HFFc6 (cell line): ENCODE measurements at regions not wholly inside any gene's neighbourhood (a gene's known extent, or its start where the extent isn't known, plus 50 kb on each side); places are given as distances from the start of the nearest gene placed in this dataset.

ENCODE experiments used
- DNase-seq: peaks from one replicate; pipeline ENCODE4 v3.0.0-alpha.2; 2018
- H3K27ac Mint-ChIP-seq: 2 replicates; pipeline ENCODE4 v1.8.0; 2020; ENCODE audit warnings: mild to moderate bottlenecking, mixed read lengths
- H3K27me3 Mint-ChIP-seq: 2 replicates; pipeline ENCODE4 v1.8.0; 2021; ENCODE audit warnings: mild to moderate bottlenecking, moderate library complexity, mixed read lengths; ENCODE audit not compliant: insufficient read depth
- H3K36me3 Mint-ChIP-seq: 2 replicates; pipeline ENCODE4 v1.8.0; 2021; ENCODE audit warnings: low read depth, mixed read lengths
- H3K4me1 Mint-ChIP-seq: 2 replicates; pipeline ENCODE4 v1.8.0; 2020; ENCODE audit warnings: low read depth, mixed read lengths
- H3K4me3 Mint-ChIP-seq: 2 replicates; pipeline ENCODE4 v1.8.0; 2020; ENCODE audit warnings: mild to moderate bottlenecking, moderate library complexity, mixed read lengths
- H3K9me3 Mint-ChIP-seq: 2 replicates; pipeline ENCODE4 v1.8.0; 2020; ENCODE audit warnings: mild to moderate bottlenecking, mixed read lengths
- CTCF ChIP-seq: fragments of 200-600 bp; sonication (generic); IDR thresholded peaks from 2 replicates; pipeline ENCODE4 v1.5.0; 2021; ENCODE audit warnings: antibody characterized with exemption, mild to moderate bottlenecking

- DNase-seq, result no peak
- Mint-ChIP-seq H3K36me3 (no peaks in the 10 kb centered on the region), H3K4me1 (peaks cover 19% of the 10 kb centered on the region; the same call in 1 of the 2 replicates), H3K4me3 (no peak overlapping the region), H3K9me3 (no peaks in the 10 kb centered on the region), H3K27ac (no peak overlapping the region), H3K27me3 (no peaks in the 10 kb centered on the region; the same call in 1 of the 2 replicates)
- TF ChIP-seq CTCF, result no peak
Measured at GRCh38 chr5:136675769-136676168, 310.4 kb upstream of the TRPC7 start.

GRCh38 chr5:136674178-136674577 is 308.8 kb upstream of the TRPC7 start:
- Mint-ChIP-seq H3K36me3 (no peaks in the 10 kb centered on the region), H3K4me1 (peaks cover 19% of the 10 kb centered on the region; the same call in 1 of the 2 replicates), H3K9me3 (no peaks in the 10 kb centered on the region), H3K27me3 (no peaks in the 10 kb centered on the region; the same call in 1 of the 2 replicates), H3K27ac (no peak overlapping the region), H3K4me3 (no peak overlapping the region)
- DNase-seq, result no peak
- no peak for TF ChIP-seq CTCF

GRCh38 chr5:136667789-136668188 is 302.4 kb upstream of the TRPC7 start:
- no peaks in the 10 kb centered on the region for H3K9me3 Mint-ChIP-seq
- H3K27me3 Mint-ChIP-seq, result no peaks in the 10 kb centered on the region; the same call in 1 of the 2 replicates
- no peaks in the 10 kb centered on the region for H3K36me3 Mint-ChIP-seq
- H3K27ac Mint-ChIP-seq, result no peak overlapping the region
- no peak for TF ChIP-seq CTCF
- no peak for DNase-seq
- H3K4me3 Mint-ChIP-seq, result no peak overlapping the region
- no peaks in the 10 kb centered on the region for H3K4me1 Mint-ChIP-seq

- Mint-ChIP-seq H3K9me3 (no peaks in the 10 kb centered on the region), H3K4me3 (no peak overlapping the region), H3K36me3 (no peaks in the 10 kb centered on the region), H3K4me1 (no peaks in the 10 kb centered on the region), H3K27me3 (no peaks in the 10 kb centered on the region; the same call in 1 of the 2 replicates), H3K27ac (no peak overlapping the region)
- TF ChIP-seq CTCF, result no peak
- DNase-seq, result no peak
Measured at GRCh38 chr5:136666970-136667620, 301.8 kb upstream of the TRPC7 start.

- peaks cover 6% of the 10 kb centered on the region; the same call in 1 of the 2 replicates for H3K4me1 Mint-ChIP-seq
- no peaks in the 10 kb centered on the region for H3K9me3 Mint-ChIP-seq
- H3K27me3 Mint-ChIP-seq, result no peaks in the 10 kb centered on the region; the same call in 1 of the 2 replicates
- no peak overlapping the region for H3K4me3 Mint-ChIP-seq
- no peaks in the 10 kb centered on the region for H3K36me3 Mint-ChIP-seq
- no peak overlapping the region for H3K27ac Mint-ChIP-seq
- TF ChIP-seq CTCF, result no peak
- no peak for DNase-seq
Measured at GRCh38 chr5:136665331-136665730, 300.0 kb upstream of the TRPC7 start.
